GM23338 (cell line): ENCODE measurements at regions not wholly inside any gene's neighbourhood (a gene's known extent, or its start where the extent isn't known, plus 50 kb on each side); places are given as distances from the start of the nearest gene placed in this dataset.

Experiments
- ATAC-seq: fragments of 200-7000 bp; cut with Tn5 transposase; 3 replicates; pipeline ENCODE4 v1.9.1; 2020
- DNase-seq: peaks from one replicate; pipeline ENCODE4 v3.0.0-alpha.2; 2015; ENCODE audit warnings: low spot score
- H2AFZ ChIP-seq: fragments of 200-600 bp; sonication (generic); 2 replicates; pipeline ENCODE4 v1.8.0; 2016; ENCODE audit warnings: antibody characterized with exemption, mild to moderate bottlenecking, moderate library complexity
- H3F3A ChIP-seq: fragments of 200-600 bp; sonication (generic); replicated peaks from 2 replicates; pipeline ENCODE4 v1.8.0; 2017; ENCODE audit warnings: antibody characterized with exemption, mixed run types, low read depth
- H3K27ac ChIP-seq: fragments of 200-600 bp; sonication (generic); 2 replicates; pipeline ENCODE4 v1.6.1; 2016; ENCODE audit warnings: low read depth
- H3K27me3 ChIP-seq: fragments of 200-600 bp; sonication (generic); 2 replicates; pipeline ENCODE4 v1.8.0; 2016; ENCODE audit warnings: mild to moderate bottlenecking, mixed run types, moderate library complexity; ENCODE audit not compliant: insufficient read depth
- H3K36me3 ChIP-seq: fragments of 200-600 bp; sonication (generic); 2 replicates; pipeline ENCODE4 v1.8.0; 2016; ENCODE audit warnings: mild to moderate bottlenecking; ENCODE audit not compliant: insufficient read depth
- H3K4me1 ChIP-seq: fragments of 200-600 bp; sonication (generic); 2 replicates; pipeline ENCODE4 v1.8.0; 2016; ENCODE audit warnings: mild to moderate bottlenecking, moderate library complexity; ENCODE audit not compliant: insufficient read depth
- H3K4me2 ChIP-seq: fragments of 200-600 bp; sonication (generic); 2 replicates; pipeline ENCODE4 v1.7.1; 2017; ENCODE audit warnings: mixed run types
- H3K4me3 ChIP-seq: fragments of 200-600 bp; sonication (generic); 2 replicates; pipeline ENCODE4 v1.6.1; 2016; ENCODE audit warnings: mixed run types
- H3K79me2 ChIP-seq: fragments of 200-600 bp; sonication (generic); replicated peaks from 2 replicates; pipeline ENCODE4 v1.8.0; 2017; ENCODE audit warnings: mild to moderate bottlenecking; ENCODE audit not compliant: insufficient read depth
- H3K9me2 ChIP-seq: fragments of 200-600 bp; sonication (generic); 2 replicates; pipeline ENCODE4 v1.8.0; 2017; ENCODE audit not compliant: insufficient read depth
- H4K20me1 ChIP-seq: fragments of 200-600 bp; sonication (generic); replicated peaks from 2 replicates; pipeline ENCODE4 v1.8.0; 2017; ENCODE audit warnings: mild to moderate bottlenecking; ENCODE audit not compliant: insufficient read depth
- H3K27ac Mint-ChIP-seq: 2 replicates; pipeline ENCODE4 v1.8.0; 2020; ENCODE audit warnings: inconsistent platforms, mild to moderate bottlenecking, moderate library complexity, mixed read lengths
- H3K27me3 Mint-ChIP-seq: 3 replicates; pipeline ENCODE4 v1.8.0; 2022; ENCODE audit warnings: low read depth, mild to moderate bottlenecking, moderate library complexity, mixed read lengths, inconsistent platforms; ENCODE audit not compliant: insufficient read depth, poor library complexity
- H3K36me3 Mint-ChIP-seq: 3 replicates; pipeline ENCODE4 v1.8.0; 2021; ENCODE audit warnings: low read depth, mild to moderate bottlenecking, inconsistent platforms, moderate library complexity, mixed read lengths
- H3K4me1 Mint-ChIP-seq: 3 replicates; pipeline ENCODE4 v1.8.0; 2020; ENCODE audit warnings: mild to moderate bottlenecking, inconsistent platforms, mixed read lengths
- H3K4me3 Mint-ChIP-seq: 3 replicates; pipeline ENCODE4 v1.8.0; 2021; ENCODE audit warnings: moderate library complexity, mild to moderate bottlenecking, inconsistent platforms, mixed read lengths
- H3K9me3 Mint-ChIP-seq: 3 replicates; pipeline ENCODE4 v1.8.0; 2020; ENCODE audit warnings: moderate library complexity, mild to moderate bottlenecking, inconsistent platforms, mixed read lengths
- CREB1 ChIP-seq: fragments of 250-450 bp; sonication (Bioruptor Pico); IDR thresholded peaks from 2 replicates; pipeline ENCODE4 v1.5.0; 2020; ENCODE audit warnings: low read depth, mild to moderate bottlenecking, moderate library complexity
- EZH2 ChIP-seq: fragments of 200-600 bp; sonication (generic); IDR thresholded peaks from one replicate; pipeline ENCODE4 v1.8.0; 2017; ENCODE audit warnings: antibody characterized with exemption, mild to moderate bottlenecking, low read depth; ENCODE audit not compliant: unreplicated experiment
- EZH2phosphoT487 ChIP-seq: fragments of 200-600 bp; sonication (generic); IDR thresholded peaks from one replicate; pipeline ENCODE4 v1.8.1; 2018; ENCODE audit warnings: antibody characterized with exemption; ENCODE audit not compliant: unreplicated experiment
- JUNB ChIP-seq: IDR thresholded peaks from one replicate; pipeline ENCODE4 v1.6.1; 2016; ENCODE audit warnings: antibody characterized with exemption; ENCODE audit not compliant: unreplicated experiment
- NANOG ChIP-seq: IDR thresholded peaks from 2 replicates; pipeline ENCODE4 v1.6.1; 2016; ENCODE audit warnings: antibody characterized with exemption, borderline replicate concordance
- POLR2AphosphoS5 ChIP-seq: IDR thresholded peaks from 2 replicates; pipeline ENCODE4 v1.6.1; 2016; ENCODE audit warnings: antibody characterized with exemption, low read depth
- STAT1 ChIP-seq: IDR thresholded peaks from one replicate; pipeline ENCODE4 v1.6.1; 2016; ENCODE audit warnings: antibody characterized with exemption; ENCODE audit not compliant: unreplicated experiment
- ZNF114 ChIP-seq: fragments of 250-450 bp; sonication (Bioruptor Pico); IDR thresholded peaks from 2 replicates; pipeline ENCODE4 v1.5.0; 2020; ENCODE audit warnings: mild to moderate bottlenecking, moderate library complexity
- ZNF331 ChIP-seq: fragments of 250-450 bp; sonication (Bioruptor Pico); IDR thresholded peaks from 2 replicates; pipeline ENCODE4 v1.5.0; 2020; ENCODE audit warnings: low read depth, mild to moderate bottlenecking, moderate library complexity
- ZNF462 ChIP-seq: fragments of 250-450 bp; sonication (Bioruptor Pico); IDR thresholded peaks from 2 replicates; pipeline ENCODE4 v1.5.0; 2020; ENCODE audit warnings: mild to moderate bottlenecking, moderate library complexity
- TF ChIP-seq, protein P1 (sequence below): IDR thresholded peaks from 2 replicates; pipeline ENCODE4 v1.6.1; 2016; ENCODE audit warnings: antibody characterized with exemption
- TF ChIP-seq, protein P2 (sequence below), 2 experiments: fragments of 200-600 bp in 1 of 2; sonication (generic) in 1 of 2; conservative IDR thresholded peaks; 2 replicates each; pipeline versions ENCODE4 v1.5.1 to v1.6.1; 2016 to 2017; ENCODE audit warnings: antibody characterized with exemption in 2 of 2, low read depth in 2 of 2, mild to moderate bottlenecking in 2 of 2, moderate library complexity in 1 of 2
- TF ChIP-seq, protein P3 (sequence below): IDR thresholded peaks from one replicate; pipeline ENCODE4 v1.6.1; 2018; ENCODE audit warnings: antibody characterized with exemption; ENCODE audit not compliant: unreplicated experiment

- TF ChIP-seq EZH2phosphoT487 = no peak
- TF ChIP-seq, protein P1, sequence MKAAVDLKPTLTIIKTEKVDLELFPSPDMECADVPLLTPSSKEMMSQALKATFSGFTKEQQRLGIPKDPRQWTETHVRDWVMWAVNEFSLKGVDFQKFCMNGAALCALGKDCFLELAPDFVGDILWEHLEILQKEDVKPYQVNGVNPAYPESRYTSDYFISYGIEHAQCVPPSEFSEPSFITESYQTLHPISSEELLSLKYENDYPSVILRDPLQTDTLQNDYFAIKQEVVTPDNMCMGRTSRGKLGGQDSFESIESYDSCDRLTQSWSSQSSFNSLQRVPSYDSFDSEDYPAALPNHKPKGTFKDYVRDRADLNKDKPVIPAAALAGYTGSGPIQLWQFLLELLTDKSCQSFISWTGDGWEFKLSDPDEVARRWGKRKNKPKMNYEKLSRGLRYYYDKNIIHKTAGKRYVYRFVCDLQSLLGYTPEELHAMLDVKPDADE = no peak
- TF ChIP-seq ZNF462 (CRISPR knock-in tag) = no peak
- TF ChIP-seq, protein P2, sequence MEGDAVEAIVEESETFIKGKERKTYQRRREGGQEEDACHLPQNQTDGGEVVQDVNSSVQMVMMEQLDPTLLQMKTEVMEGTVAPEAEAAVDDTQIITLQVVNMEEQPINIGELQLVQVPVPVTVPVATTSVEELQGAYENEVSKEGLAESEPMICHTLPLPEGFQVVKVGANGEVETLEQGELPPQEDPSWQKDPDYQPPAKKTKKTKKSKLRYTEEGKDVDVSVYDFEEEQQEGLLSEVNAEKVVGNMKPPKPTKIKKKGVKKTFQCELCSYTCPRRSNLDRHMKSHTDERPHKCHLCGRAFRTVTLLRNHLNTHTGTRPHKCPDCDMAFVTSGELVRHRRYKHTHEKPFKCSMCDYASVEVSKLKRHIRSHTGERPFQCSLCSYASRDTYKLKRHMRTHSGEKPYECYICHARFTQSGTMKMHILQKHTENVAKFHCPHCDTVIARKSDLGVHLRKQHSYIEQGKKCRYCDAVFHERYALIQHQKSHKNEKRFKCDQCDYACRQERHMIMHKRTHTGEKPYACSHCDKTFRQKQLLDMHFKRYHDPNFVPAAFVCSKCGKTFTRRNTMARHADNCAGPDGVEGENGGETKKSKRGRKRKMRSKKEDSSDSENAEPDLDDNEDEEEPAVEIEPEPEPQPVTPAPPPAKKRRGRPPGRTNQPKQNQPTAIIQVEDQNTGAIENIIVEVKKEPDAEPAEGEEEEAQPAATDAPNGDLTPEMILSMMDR (conservative IDR thresholded peaks at IDR 0.05; ENCODE audit: low read depth in 2 of 2) = no peak
- TF ChIP-seq, protein P3, sequence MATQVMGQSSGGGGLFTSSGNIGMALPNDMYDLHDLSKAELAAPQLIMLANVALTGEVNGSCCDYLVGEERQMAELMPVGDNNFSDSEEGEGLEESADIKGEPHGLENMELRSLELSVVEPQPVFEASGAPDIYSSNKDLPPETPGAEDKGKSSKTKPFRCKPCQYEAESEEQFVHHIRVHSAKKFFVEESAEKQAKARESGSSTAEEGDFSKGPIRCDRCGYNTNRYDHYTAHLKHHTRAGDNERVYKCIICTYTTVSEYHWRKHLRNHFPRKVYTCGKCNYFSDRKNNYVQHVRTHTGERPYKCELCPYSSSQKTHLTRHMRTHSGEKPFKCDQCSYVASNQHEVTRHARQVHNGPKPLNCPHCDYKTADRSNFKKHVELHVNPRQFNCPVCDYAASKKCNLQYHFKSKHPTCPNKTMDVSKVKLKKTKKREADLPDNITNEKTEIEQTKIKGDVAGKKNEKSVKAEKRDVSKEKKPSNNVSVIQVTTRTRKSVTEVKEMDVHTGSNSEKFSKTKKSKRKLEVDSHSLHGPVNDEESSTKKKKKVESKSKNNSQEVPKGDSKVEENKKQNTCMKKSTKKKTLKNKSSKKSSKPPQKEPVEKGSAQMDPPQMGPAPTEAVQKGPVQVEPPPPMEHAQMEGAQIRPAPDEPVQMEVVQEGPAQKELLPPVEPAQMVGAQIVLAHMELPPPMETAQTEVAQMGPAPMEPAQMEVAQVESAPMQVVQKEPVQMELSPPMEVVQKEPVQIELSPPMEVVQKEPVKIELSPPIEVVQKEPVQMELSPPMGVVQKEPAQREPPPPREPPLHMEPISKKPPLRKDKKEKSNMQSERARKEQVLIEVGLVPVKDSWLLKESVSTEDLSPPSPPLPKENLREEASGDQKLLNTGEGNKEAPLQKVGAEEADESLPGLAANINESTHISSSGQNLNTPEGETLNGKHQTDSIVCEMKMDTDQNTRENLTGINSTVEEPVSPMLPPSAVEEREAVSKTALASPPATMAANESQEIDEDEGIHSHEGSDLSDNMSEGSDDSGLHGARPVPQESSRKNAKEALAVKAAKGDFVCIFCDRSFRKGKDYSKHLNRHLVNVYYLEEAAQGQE = no peak
- no peak for TF ChIP-seq POLR2AphosphoS5
- no peak for TF ChIP-seq CREB1
- no peak for TF ChIP-seq JUNB
- TF ChIP-seq EZH2 = no peak
- TF ChIP-seq ZNF331 = no peak
- no peak for TF ChIP-seq ZNF114 (CRISPR knock-in tag)
- TF ChIP-seq STAT1 = no peak
- TF ChIP-seq NANOG = no peak
- no peak overlapping the region for H3K4me3 Mint-ChIP-seq
- H3K27me3 Mint-ChIP-seq = peaks cover 4% of the 10 kb centered on the region
- H3K36me3 ChIP-seq = no peaks in the 10 kb centered on the region
- H3K27ac Mint-ChIP-seq = no peak overlapping the region
- no peaks in the 10 kb centered on the region for H4K20me1 ChIP-seq
- no peak overlapping the region for H3K27ac ChIP-seq
- H2AFZ ChIP-seq = no peak overlapping the region
- DNase-seq (no peak), ATAC-seq (no peak)
- no peaks in the 10 kb centered on the region for H3K27me3 ChIP-seq
- H3K4me1 Mint-ChIP-seq = no peaks in the 10 kb centered on the region
- peaks cover 14% of the 10 kb centered on the region; the same call in 2 of the 3 replicates for H3K9me3 Mint-ChIP-seq
- H3F3A ChIP-seq = no peaks in the 10 kb centered on the region
- peaks cover 5% of the 10 kb centered on the region; the same call in 1 of the 3 replicates for H3K36me3 Mint-ChIP-seq
- H3K4me3 ChIP-seq = no peak overlapping the region
- H3K9me2 ChIP-seq = no peaks in the 10 kb centered on the region
- no peaks in the 10 kb centered on the region for H3K4me1 ChIP-seq
- H3K79me2 ChIP-seq = 0 out of 2 replicates have a peak, but pooled peaks cover 4% of the 10 kb centered on the region
- no peak overlapping the region for H3K4me2 ChIP-seq
Observed at GRCh38 chr10:20494474-20494873, 402.6 kb downstream of the NEBL start.
